Gastrocnemius medialis (tissue), 4 donors: ENCODE measurements at regions not wholly inside any gene's neighbourhood (a gene's known extent, or its start where the extent isn't known, plus 50 kb on each side); places are given as distances from the start of the nearest gene placed in this dataset.

Source experiments
- CTCF ChIP-seq, 5 experiments: fragments of 450-650 bp in 3 of 5; fragments of 200-600 bp in 2 of 5; sonication (generic) in 2 of 5; IDR thresholded peaks in 4 of 5; conservative IDR thresholded peaks in 1 of 5; 1 replicate in 4 of 5; 2 replicates in 1 of 5; pipeline ENCODE4 v1.5.1; 2016 to 2019; ENCODE audit warnings: antibody characterized with exemption in 5 of 5, mild to moderate bottlenecking in 3 of 5, moderate library complexity in 3 of 5
- POLR2A ChIP-seq, 2 donors: fragments of 450-650 bp; IDR thresholded peaks; one replicate each; pipeline ENCODE4 v1.6.1; 2017; ENCODE audit warnings: antibody characterized with exemption in 2 of 2, mild to moderate bottlenecking in 2 of 2, moderate library complexity in 2 of 2

- no peak for TF ChIP-seq CTCF (IDR thresholded peaks at IDR 0.05 in 4 of 5, conservative IDR thresholded peaks at IDR 0.05 in 1 of 5)
- no peak for TF ChIP-seq POLR2A (IDR thresholded peaks at IDR 0.05)
Measured at GRCh38 chr2:215825707-215826106, 187.6 kb downstream of the MREG start.
